GM18867 (cell line): ENCODE measurements at regions not wholly inside any gene's neighbourhood (a gene's known extent, or its start where the extent isn't known, plus 50 kb on each side); places are given as distances from the start of the nearest gene placed in this dataset.
"Not testable (repeated sequence)": the region's sequence is repeated elsewhere in the genome, so short reads cannot be mapped to it uniquely, and the experiment has no call there.

Experiments used
- ATAC-seq: cut with Tn5 transposase; IDR thresholded peaks from one replicate; pipeline ENCODE4 v1.9.1; 2021; ENCODE audit warnings: mild to moderate bottlenecking, moderate library complexity; ENCODE audit not compliant: unreplicated experiment

GRCh38 chr4:170231377-170231776, 141.6 kb upstream of the AADAT start:
- no peak for ATAC-seq

DNA sequence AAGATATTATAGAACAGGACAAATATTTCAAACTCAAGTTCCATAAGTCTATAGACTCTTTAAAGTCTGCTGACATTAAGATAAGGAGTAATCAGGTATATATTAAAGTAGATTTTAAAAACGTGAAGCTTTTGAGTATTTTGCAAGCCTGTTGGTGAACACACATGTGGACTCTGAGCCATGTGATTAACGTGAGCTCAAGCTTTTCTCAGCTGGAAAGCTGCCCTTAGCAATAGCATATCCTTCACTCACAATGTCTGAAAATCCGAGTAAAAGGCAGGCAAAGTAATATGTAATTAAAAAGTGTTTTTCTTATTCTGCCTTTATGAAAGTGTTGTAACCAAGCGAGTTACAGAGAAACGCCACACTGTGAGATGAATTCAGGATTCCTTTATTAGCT, 140.5 kb upstream of the AADAT start:
- ATAC-seq = no peak

GRCh38 chr4:170229006-170229405, 139.2 kb upstream of the AADAT start:
- no peak for ATAC-seq

DNA sequence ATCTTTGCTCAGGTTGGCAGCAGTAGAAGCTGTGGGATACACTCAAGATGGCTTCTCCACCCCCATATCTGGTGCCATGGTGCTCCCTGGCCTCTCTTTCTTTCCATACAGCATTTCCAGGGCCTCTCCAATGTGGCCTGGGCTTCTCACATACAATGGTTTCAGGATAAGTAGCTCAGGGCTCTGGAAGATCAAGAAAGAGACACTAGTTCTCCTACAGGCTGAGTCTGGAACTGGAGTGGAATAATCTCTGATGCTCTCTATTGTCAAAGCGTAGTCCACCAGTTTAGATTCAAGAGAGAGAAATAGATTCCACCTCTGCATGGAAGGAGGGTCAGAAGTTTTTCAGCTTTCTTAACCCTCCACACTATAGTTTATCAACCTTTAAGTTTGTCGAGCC, 138.2 kb upstream of the AADAT start:
- ATAC-seq = no peak

DNA sequence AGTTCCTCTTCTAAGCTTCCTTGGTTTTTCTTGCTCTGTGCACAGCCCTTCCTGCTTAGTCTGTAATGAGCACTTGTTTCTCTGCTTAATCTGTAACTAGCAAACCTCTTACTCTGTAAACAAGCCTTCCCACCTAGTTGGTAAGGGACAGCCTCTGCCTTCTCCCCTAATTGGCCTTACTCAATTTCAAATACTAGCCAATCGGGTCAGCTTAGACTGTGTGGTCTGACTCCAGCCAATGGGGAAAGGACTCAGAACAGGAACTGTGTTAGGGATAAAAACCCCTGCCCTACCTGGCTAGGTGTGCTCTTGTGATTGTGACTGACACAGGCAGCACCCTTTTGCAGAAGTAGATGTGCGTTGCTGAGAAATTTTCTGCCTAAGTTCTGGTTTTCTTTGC, 136.5 kb upstream of the AADAT start:
- no peak for ATAC-seq

DNA sequence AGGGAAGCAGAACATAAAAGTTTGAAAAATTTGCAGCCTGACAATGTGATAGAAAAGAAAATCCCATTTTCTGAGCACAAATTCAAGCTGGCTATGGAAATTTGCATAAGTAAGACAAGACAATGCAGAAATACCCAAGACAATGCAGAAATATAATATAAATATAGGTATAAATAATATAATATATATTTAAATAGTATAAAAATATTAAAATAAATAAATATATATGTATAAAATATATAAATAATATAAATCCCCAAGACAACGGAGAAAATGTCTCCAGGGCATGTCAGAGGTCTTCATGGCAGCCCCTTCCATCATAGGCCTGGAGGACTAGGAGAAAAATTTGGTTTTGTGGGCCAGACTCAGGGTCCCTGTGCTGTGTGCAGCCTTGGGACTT, 125.0 kb upstream of the AADAT start:
- no peak for ATAC-seq

- no peak for ATAC-seq
Observed at GRCh38 chr4:170214101-170214500, 124.3 kb upstream of the AADAT start.

- no peak for ATAC-seq
Observed at GRCh38 chr4:170202721-170203120, 113.0 kb upstream of the AADAT start.

DNA sequence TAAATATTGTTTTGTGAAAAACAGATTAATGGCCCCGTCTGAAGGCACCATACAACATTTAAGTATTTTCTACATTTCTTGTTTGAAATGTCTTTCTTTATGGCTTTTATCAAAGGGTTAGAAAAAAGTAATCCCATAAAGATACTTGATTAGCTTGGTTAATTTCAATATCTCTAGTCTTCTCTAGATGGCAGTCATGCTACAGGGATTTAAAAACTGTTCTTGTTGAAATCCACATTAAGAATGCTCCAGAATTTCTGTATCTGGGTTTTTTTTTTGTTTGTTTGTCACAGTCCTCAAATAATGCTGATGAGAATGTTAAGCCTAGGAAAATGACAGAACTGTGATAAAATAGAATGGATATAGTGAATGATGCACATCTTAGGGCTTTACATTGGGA, 109.0 kb upstream of the AADAT start:
- ATAC-seq = no peak

DNA sequence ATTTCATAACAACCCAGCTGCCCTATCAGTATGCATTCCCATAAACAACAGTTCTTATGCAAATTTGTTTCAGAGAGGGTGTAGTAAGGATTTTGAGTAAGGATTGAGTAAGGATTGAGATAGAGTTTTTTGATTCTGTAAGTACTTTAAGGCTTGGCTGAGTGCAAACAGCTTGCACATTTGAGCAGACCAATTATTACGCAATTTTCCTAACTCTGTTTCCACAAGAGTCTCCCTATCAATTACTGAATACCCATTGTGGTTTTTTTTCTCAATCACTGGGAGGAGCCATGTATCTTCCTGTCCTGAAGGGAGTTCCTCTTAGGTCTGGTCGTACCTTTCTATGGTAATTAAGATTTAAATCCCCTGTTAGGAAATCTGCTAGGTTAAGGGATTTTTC, 105.0 kb upstream of the AADAT start:
- ATAC-seq = not testable (repeated sequence)

DNA sequence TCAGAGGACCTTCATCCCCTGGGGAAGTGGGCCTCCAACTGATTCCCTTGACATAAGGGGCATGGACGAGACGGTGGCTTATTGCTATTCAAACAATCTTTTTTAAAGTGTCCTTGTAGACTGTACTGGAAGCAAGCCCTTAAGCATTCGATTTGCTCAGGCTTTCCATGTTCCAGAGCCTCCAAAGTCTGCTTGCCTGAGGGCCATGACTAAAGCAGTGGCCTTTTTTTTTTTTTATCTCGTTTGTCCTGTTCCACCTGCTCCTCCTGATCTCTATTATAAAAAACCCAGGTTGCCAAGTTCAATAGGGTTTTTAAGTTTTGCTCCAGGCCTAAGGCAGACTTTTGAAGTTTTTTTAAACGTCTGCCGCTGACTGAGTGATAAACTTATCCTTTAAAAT, 103.7 kb upstream of the AADAT start:
- ATAC-seq = no peak

DNA sequence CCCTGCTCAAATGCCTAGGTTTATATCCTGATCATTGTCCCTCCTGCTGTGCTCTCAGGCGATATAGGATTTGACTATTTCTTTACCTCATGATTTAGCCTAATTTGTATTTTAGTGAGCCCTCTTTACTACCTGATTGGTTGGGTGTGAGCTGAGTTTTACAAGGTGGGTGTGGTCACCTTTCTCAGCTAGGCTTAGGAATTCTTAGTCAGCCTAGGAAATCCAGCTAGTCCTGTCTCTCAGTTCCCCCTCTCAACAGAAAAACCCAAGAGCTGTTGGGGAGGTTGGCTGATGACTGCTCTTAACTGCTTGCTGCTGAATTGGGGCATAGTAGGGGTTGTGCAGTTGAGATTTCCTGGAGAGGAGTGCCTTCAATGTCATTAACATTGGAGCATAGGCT, 100.5 kb upstream of the AADAT start:
- ATAC-seq = no peak

- no peak for ATAC-seq
Observed at GRCh38 chr4:170170861-170171260, 81.1 kb upstream of the AADAT start.

GRCh38 chr4:170169699-170170098, 79.9 kb upstream of the AADAT start:
- ATAC-seq = no peak

DNA sequence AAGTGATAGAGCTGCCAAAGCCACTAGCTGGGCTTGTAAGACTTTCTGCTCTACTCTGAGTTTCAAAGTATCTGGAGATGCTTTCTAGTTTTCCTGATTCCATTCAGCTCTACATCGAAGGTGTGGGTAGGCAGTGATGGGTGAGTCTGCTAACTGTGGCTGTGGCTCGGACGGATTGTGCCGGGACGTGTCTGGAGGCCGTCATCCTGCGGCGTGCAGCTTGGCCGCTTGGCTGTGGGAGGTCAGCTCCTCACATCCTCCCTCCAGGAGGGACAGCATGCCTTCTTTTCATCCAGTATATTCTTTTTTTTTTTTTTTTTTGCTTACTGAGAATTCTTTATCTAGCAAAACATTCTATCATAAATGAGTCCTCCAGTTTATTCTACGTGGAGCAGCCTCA, 77.9 kb upstream of the AADAT start:
- no peak for ATAC-seq

DNA sequence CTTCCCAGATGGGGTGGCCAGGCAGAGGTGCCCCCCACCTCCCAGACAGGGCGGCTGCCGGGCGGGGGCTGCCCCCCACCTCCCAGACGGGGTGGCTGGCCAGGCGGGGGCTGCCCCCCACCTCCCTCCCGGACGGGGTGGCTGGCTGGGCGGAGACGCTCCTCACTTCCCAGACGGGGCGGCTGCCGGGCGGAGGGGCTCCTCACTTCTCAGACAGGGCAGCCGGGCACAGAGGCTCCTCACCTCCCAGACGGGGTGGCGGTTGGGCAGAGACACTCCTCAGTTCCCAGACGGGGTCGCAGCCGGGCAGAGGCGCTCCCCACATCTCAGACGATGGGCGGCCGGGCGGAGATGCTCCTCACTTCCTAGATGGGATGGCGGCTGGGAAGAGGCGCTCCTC, 76.4 kb upstream of the AADAT start:
- ATAC-seq = not testable (repeated sequence)

DNA sequence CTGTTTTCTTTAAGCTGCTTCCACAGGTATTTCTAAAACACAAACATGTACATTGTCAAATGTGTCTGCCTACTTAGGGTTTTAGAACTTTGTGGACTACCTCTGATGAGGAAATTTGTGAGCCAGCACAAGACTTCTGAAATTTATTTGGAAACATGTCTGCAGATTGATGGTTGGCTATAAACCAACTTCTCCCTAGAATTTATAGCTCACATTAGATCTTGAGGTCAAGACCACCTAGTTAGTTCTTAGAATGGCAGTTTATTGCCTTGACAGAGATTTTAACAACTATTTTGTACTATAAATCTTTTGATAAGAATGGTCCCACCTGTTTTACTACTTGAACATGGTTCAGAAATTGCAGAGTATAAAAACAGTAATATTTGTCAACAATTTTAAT, 72.7 kb upstream of the AADAT start:
- no peak for ATAC-seq

GRCh38 chr4:170157670-170158069, 67.9 kb upstream of the AADAT start:
- no peak for ATAC-seq

DNA sequence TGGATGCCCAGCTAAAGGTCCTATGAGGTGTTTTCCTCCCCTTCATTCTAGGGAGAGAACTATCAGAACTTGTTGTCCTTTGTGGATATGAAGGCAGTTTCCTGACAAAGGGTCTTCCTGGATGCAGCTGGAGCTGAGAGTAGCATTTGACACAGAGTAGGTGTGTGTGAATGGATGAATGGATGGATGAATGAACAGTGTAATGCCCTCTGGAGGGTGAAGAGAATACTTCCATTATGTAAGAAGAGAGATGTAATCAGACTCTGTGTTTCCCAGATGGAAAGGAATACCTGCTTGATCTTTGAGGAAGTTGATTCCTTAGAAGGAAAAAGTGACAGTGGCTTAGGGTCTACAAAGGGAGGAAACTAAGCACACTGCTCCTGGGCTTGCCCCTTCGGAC, 55.4 kb upstream of the AADAT start:
- no peak for ATAC-seq

GRCh38 chr4:170139764-170140163, 50.0 kb upstream of the AADAT start:
- no peak for ATAC-seq
